ENCODE measurements at regions not wholly inside any gene's neighbourhood (a gene's known extent, or its start where the extent isn't known, plus 50 kb on each side); places are given as distances from the start of the nearest gene placed in this dataset.

DNA sequence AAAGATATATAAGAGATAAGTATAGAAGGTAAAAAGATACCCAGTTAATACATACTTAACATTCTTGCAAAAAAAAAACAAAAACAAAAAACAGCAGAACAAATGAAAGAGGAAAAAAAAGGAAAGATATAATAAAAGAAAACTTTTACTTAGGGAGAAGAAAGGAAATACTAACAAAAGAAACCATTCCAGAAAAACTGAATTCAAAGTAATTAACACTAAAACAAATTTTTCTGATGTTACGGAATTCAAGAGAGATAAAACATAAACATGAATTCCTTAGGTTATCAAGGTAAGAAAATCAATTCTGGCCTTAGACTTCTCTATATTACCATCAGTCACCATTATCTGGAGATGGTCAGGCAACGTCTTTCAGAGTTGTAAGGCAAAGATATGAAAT is 261.8 kb downstream of the ZEB2 start:
- Histone ChIP-seq H3K4me3 (ENCODE audit: low read depth in 1 of 3, low read length in 3 of 3) (no peak overlapping the region), H3K4me1 (ENCODE audit: control insufficient read depth in 4 of 4, insufficient read depth in 4 of 4, low read length in 3 of 4) (no peaks in the 10 kb centered on the region), H3K9ac (ENCODE audit: low read depth in 1 of 2, low read length in 2 of 2) (no peak overlapping the region), H3K36me3 (ENCODE audit: control insufficient read depth in 4 of 4, insufficient read depth in 3 of 4, low read depth in 1 of 4, low read length in 3 of 4) (peaks cover 0 to 2% (median 0%) of the 10 kb centered on the region in 4 donors), H3K9me3 (ENCODE audit: control insufficient read depth in 4 of 4, low read length in 3 of 4) (peaks cover 0 to 13% (median 6%) of the 10 kb centered on the region in 4 donors), H3K27me3 (ENCODE audit: control insufficient read depth in 4 of 4, insufficient read depth in 4 of 4, low read length in 3 of 4) (no peaks in the 10 kb centered on the region), H3K27ac (ENCODE audit: low read depth in 1 of 2, low read length in 2 of 2) (no peak overlapping the region)
- 93% methylated on average over 2 of the region's 2 CpGs for WGBS
- TF ChIP-seq MAX (IDR thresholded peaks at IDR 0.05) (no peak), FOXA2 (IDR thresholded peaks at IDR 0.05) (no peak), RAD21 (IDR thresholded peaks at IDR 0.05) (no peak), HNF4G (IDR thresholded peaks at IDR 0.05) (no peak), RXRA (IDR thresholded peaks at IDR 0.05) (no peak), SP1 (IDR thresholded peaks at IDR 0.05) (no peak), ATF3 (IDR thresholded peaks at IDR 0.05) (no peak), FOXA1 (IDR thresholded peaks at IDR 0.05) (no peak), NR2F2 (IDR thresholded peaks at IDR 0.05) (no peak), HNF4A (conservative IDR thresholded peaks at IDR 0.05) (no peak), YY1 (IDR thresholded peaks at IDR 0.05) (no peak)
- TF ChIP-seq, protein P1, sequence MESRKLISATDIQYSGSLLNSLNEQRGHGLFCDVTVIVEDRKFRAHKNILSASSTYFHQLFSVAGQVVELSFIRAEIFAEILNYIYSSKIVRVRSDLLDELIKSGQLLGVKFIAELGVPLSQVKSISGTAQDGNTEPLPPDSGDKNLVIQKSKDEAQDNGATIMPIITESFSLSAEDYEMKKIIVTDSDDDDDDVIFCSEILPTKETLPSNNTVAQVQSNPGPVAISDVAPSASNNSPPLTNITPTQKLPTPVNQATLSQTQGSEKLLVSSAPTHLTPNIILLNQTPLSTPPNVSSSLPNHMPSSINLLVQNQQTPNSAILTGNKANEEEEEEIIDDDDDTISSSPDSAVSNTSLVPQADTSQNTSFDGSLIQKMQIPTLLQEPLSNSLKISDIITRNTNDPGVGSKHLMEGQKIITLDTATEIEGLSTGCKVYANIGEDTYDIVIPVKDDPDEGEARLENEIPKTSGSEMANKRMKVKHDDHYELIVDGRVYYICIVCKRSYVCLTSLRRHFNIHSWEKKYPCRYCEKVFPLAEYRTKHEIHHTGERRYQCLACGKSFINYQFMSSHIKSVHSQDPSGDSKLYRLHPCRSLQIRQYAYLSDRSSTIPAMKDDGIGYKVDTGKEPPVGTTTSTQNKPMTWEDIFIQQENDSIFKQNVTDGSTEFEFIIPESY (IDR thresholded peaks at IDR 0.05): no peak
- TF ChIP-seq, protein P2, sequence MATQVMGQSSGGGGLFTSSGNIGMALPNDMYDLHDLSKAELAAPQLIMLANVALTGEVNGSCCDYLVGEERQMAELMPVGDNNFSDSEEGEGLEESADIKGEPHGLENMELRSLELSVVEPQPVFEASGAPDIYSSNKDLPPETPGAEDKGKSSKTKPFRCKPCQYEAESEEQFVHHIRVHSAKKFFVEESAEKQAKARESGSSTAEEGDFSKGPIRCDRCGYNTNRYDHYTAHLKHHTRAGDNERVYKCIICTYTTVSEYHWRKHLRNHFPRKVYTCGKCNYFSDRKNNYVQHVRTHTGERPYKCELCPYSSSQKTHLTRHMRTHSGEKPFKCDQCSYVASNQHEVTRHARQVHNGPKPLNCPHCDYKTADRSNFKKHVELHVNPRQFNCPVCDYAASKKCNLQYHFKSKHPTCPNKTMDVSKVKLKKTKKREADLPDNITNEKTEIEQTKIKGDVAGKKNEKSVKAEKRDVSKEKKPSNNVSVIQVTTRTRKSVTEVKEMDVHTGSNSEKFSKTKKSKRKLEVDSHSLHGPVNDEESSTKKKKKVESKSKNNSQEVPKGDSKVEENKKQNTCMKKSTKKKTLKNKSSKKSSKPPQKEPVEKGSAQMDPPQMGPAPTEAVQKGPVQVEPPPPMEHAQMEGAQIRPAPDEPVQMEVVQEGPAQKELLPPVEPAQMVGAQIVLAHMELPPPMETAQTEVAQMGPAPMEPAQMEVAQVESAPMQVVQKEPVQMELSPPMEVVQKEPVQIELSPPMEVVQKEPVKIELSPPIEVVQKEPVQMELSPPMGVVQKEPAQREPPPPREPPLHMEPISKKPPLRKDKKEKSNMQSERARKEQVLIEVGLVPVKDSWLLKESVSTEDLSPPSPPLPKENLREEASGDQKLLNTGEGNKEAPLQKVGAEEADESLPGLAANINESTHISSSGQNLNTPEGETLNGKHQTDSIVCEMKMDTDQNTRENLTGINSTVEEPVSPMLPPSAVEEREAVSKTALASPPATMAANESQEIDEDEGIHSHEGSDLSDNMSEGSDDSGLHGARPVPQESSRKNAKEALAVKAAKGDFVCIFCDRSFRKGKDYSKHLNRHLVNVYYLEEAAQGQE (IDR thresholded peaks at IDR 0.05): no peak
- TF ChIP-seq, protein P3, sequence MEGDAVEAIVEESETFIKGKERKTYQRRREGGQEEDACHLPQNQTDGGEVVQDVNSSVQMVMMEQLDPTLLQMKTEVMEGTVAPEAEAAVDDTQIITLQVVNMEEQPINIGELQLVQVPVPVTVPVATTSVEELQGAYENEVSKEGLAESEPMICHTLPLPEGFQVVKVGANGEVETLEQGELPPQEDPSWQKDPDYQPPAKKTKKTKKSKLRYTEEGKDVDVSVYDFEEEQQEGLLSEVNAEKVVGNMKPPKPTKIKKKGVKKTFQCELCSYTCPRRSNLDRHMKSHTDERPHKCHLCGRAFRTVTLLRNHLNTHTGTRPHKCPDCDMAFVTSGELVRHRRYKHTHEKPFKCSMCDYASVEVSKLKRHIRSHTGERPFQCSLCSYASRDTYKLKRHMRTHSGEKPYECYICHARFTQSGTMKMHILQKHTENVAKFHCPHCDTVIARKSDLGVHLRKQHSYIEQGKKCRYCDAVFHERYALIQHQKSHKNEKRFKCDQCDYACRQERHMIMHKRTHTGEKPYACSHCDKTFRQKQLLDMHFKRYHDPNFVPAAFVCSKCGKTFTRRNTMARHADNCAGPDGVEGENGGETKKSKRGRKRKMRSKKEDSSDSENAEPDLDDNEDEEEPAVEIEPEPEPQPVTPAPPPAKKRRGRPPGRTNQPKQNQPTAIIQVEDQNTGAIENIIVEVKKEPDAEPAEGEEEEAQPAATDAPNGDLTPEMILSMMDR (IDR thresholded peaks at IDR 0.05; ENCODE audit: low read depth, low read length, missing input control): no peak
- no peak for DNase-seq (ENCODE audit: low spot score)

DNA sequence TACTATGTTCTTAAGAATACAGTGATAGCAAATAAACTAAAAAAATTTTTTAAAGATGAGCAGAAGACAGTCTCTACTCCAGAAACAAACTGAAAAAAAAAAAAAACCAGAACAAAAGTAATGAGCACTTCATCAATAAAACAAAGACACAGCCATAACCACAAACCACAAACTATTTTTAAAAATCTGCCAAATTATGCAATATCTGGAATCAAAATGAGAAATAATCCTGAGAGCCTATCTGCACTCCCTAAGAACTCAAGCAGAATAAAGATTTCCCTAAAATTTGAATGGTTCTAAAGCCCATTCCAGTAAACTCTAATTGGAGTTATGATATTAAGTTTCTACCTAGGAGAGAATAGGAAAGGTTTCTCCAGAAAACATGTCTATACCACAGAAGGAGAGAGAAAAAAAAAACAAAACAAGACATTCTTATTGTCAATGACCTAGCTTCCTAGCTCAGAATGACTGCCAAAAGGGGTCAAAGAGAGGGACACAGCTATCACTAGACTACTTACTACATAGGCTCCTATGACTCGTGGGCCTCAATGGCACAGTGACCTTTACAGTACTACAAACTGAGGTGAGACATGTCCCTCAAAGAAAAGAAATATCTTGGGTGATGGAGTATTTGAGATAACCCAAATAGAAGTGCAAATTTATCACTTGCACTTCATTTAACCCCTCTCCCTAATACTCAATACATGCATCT is 262.8 kb downstream of the ZEB2 start:
- 85% methylated on average over 1 of the region's 1 CpG for WGBS
- H3K27ac ChIP-seq (ENCODE audit: low read depth in 1 of 2, low read length in 2 of 2): no peak overlapping the region
- H3K9ac ChIP-seq (ENCODE audit: low read depth in 1 of 2, low read length in 2 of 2): no peak overlapping the region
- TF ChIP-seq MAX (IDR thresholded peaks at IDR 0.05) (no peak), HNF4G (IDR thresholded peaks at IDR 0.05) (no peak), RXRA (IDR thresholded peaks at IDR 0.05) (no peak), SP1 (IDR thresholded peaks at IDR 0.05) (no peak)
- TF ChIP-seq, protein P2 (IDR thresholded peaks at IDR 0.05): no peak
- no peaks in the 10 kb centered on the region for H3K4me1 ChIP-seq (ENCODE audit: control insufficient read depth in 4 of 4, insufficient read depth in 4 of 4, low read length in 3 of 4)
- peaks cover 0 to 2% (median 0%) of the 10 kb centered on the region in 4 donors for H3K36me3 ChIP-seq (ENCODE audit: control insufficient read depth in 4 of 4, insufficient read depth in 3 of 4, low read depth in 1 of 4, low read length in 3 of 4)
- no peak for DNase-seq (ENCODE audit: low spot score)
- peaks cover 0 to 15% (median 10%) of the 10 kb centered on the region in 4 donors for H3K9me3 ChIP-seq (ENCODE audit: control insufficient read depth in 4 of 4, low read length in 3 of 4)
- no peaks in the 10 kb centered on the region for H3K27me3 ChIP-seq (ENCODE audit: control insufficient read depth in 4 of 4, insufficient read depth in 4 of 4, low read length in 3 of 4)
- no peak overlapping the region for H3K4me3 ChIP-seq (ENCODE audit: low read depth in 1 of 3, low read length in 3 of 3)
